ENCODE measurements at regions not wholly inside any gene's neighbourhood (a gene's known extent, or its start where the extent isn't known, plus 50 kb on each side); places are given as distances from the start of the nearest gene placed in this dataset.

GRCh38 chr5:101160002-101160401 lies 256.9 kb upstream of the ST8SIA4 start:
- TF ChIP-seq JUND (IDR thresholded peaks at IDR 0.05; ENCODE audit: low read length) (no peak), EGR1 (IDR thresholded peaks at IDR 0.05; ENCODE audit: borderline replicate concordance, low read depth, low read length) (no peak), CTCF (IDR thresholded peaks at IDR 0.05; ENCODE audit: control extremely low read depth in 1 of 3, insufficient read depth in 1 of 3, low read depth in 1 of 3, low read length in 3 of 3) (no peak), RBBP5 (IDR thresholded peaks at IDR 0.05; ENCODE audit: borderline replicate concordance, low read depth, low read length) (no peak), SAP30 (IDR thresholded peaks at IDR 0.05; ENCODE audit: insufficient read depth, insufficient replicate concordance, low read length) (no peak)

All from H1 (cell line).